Heart right ventricle (tissue), 16 donors: ENCODE measurements at regions not wholly inside any gene's neighbourhood (a gene's known extent, or its start where the extent isn't known, plus 50 kb on each side); places are given as distances from the start of the nearest gene placed in this dataset.

Experiments
- ATAC-seq, 8 donors: fragments of 200-7000 bp; cut with Tn5 transposase; one replicate each; pipeline ENCODE4 v1.9.1; 2020; ENCODE audit warnings: mild to moderate bottlenecking in 8 of 8, moderate library complexity in 8 of 8, moderate number of reproducible peaks in 1 of 8
- DNase-seq, 2 donors: peaks; one replicate each; pipeline ENCODE4 v3.0.0-alpha.2; 2020
- H3K27ac ChIP-seq, 10 donors: fragments of 200-600 bp; sonication (generic) in 2 of 10; one replicate each; pipeline versions ENCODE4 v1.5.0 to v1.8.0; 2020 to 2022; ENCODE audit warnings: mild to moderate bottlenecking in 3 of 10
- H3K27me3 ChIP-seq, 7 donors: fragments of 200-600 bp; one replicate each; pipeline ENCODE4 v1.8.0; 2021 to 2022; ENCODE audit warnings: mild to moderate bottlenecking in 2 of 7
- H3K36me3 ChIP-seq, 9 donors: fragments of 200-600 bp; sonication (generic) in 1 of 9; one replicate each; pipeline versions ENCODE4 v1.5.0 to v1.8.0; 2020 to 2022; ENCODE audit warnings: mild to moderate bottlenecking in 2 of 9
- H3K4me1 ChIP-seq, 9 donors: fragments of 200-600 bp; sonication (generic) in 1 of 9; one replicate each; pipeline versions ENCODE4 v1.5.0 to v1.8.0; 2020 to 2022; ENCODE audit warnings: mild to moderate bottlenecking in 4 of 9
- H3K4me3 ChIP-seq, 10 donors: fragments of 200-600 bp; sonication (generic) in 2 of 10; one replicate each; pipeline versions ENCODE4 v1.5.0 to v1.8.0; 2020 to 2022; ENCODE audit warnings: mild to moderate bottlenecking in 7 of 10, moderate library complexity in 2 of 10
- H3K9me3 ChIP-seq, 11 donors: fragments of 200-600 bp in 10 of 11; sonication (generic) in 2 of 11; one replicate each; pipeline versions ENCODE4 v1.5.0 to v1.8.0; 2013 to 2022; ENCODE audit warnings: mild to moderate bottlenecking in 2 of 11, control low read depth in 1 of 11, moderate library complexity in 1 of 11
- WGBS, 2 donors: extraction: QIAGEN DNeasy Blood & Tissue Kit; methylation state at CpG; one replicate each; pipeline ENCODE4 v1.1.7; 2013; ENCODE audit warnings: inconsistent platforms in 1 of 2; 5-methylcytosine and 5-hydroxymethylcytosine counted together
- intact Hi-C, 10 donors: fragments of 100-400 bp; cut with DNase I; formaldehyde crosslinking; loops; one replicate each; pipeline versions ENCODE4 v1.11.1 to v1.14.2; 2022
- TF ChIP-seq, protein P1 (sequence below), 9 donors: fragments of 200-600 bp; sonication (generic) in 2 of 9; IDR thresholded peaks; one replicate each; pipeline versions ENCODE4 v1.5.0 to v1.8.0; 2021 to 2022; ENCODE audit warnings: antibody characterized with exemption in 9 of 9, mild to moderate bottlenecking in 5 of 9, moderate library complexity in 1 of 9
- donor health status: Arrhythmogenic right ventricular cardiomyopathy.
- donor health status: ischemic (EF 13 %, LVEDD 7.1; RV severe dilation, severe dysfunction).
- donor health status: healthy with polysubstance abuse.
- donor health status: DM: no; HTN: yes; CAD: no.
- donor health status: DM: no; HTN: no; CAD: no.
- donor health status: ischemic (EF 25% LVEDD 6.9; RV normal size, moderate dysfunction).
- donor health status: ischemic (EF 25% LVEDD 5.7; RV mildly dilated, moderate dysfunction).
- donor health status: healthy.
- donor health status: DM: yes; HTN: yes; CAD: no.
- donor health status: Ischemic cardiomyopathy.
- donor health status: ischemic (EF 35%, LVEDD 5.7; RV mildly dilated, moderate dysfunction).
- donor health status: nonischemic (EF 11% LVEDD 7.7; RV severe dilation, severe dysfunction).
- donor health status: DM: yes; HTN: yes; CAD: no.
- donor health status: PGD.
- donor health status: ischemic (EF 29% LVEDD 5.4; RV normal size, mild dysfunction).
- donor health status: nonischemic (EF 23%, LVEDD 6.1; RV moderate dilation, normal function).

DNA sequence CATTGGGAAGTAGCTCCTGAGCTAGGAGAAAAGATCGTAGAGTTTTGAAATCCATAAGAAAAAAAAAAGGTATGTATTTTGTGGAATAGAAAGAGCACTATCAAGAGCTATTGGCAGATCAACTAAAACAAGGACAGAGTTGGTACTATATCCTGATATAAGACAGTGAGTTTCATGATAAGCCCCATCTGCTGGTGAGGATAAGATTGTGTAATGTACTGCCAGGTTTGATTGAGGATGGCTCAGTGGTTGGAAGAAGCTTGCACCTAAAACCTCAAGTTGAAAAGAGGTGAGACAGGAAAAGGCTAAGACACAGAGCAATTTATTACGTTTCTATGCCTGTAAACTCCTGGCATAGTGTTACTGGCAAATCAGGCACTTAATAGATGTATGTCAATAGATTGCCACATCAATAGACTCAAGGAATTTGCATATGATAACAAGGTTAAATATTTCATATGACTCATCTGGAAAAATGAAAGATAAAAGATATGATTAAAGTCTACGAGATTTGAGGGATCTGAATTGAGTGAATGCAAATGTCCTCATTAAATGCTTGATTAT is 525.6 kb downstream of the FLRT2 start:
- no peaks in the 10 kb centered on the region for H3K4me1 ChIP-seq
- 54 to 63% methylated on average over 3 of the region's 3 CpGs for WGBS, 2 donors

DNA sequence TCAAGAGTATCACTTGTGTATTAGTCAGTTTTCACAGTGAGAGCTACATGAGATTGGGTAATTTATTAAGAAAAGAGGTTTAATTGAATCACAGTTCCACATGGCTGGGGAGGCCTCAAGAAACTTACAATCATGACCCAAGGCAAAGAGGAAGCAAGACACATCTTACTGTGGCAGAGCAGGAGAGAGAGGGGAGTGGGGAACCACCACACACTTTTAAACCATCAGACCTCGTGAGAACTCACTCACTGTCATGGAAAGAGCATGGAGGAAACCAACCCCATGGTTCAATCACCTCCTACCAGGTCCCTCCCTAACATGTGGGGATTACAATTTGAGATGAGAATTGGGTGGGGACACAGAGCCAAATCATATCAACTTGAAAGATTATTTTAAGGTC is 522.9 kb downstream of the FLRT2 start:
- TF ChIP-seq, protein P1, sequence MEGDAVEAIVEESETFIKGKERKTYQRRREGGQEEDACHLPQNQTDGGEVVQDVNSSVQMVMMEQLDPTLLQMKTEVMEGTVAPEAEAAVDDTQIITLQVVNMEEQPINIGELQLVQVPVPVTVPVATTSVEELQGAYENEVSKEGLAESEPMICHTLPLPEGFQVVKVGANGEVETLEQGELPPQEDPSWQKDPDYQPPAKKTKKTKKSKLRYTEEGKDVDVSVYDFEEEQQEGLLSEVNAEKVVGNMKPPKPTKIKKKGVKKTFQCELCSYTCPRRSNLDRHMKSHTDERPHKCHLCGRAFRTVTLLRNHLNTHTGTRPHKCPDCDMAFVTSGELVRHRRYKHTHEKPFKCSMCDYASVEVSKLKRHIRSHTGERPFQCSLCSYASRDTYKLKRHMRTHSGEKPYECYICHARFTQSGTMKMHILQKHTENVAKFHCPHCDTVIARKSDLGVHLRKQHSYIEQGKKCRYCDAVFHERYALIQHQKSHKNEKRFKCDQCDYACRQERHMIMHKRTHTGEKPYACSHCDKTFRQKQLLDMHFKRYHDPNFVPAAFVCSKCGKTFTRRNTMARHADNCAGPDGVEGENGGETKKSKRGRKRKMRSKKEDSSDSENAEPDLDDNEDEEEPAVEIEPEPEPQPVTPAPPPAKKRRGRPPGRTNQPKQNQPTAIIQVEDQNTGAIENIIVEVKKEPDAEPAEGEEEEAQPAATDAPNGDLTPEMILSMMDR (IDR thresholded peaks at IDR 0.05): no peak

More for the DNA sequence above, 525.6 kb downstream of the FLRT2 start:
- Histone ChIP-seq H3K27ac (no peak overlapping the region), H3K4me3 (no peak overlapping the region), H3K36me3 (no peaks in the 10 kb centered on the region), H3K27me3 (peaks cover 0 to 2% (median 0%) of the 10 kb centered on the region in 7 donors), H3K9me3 (no peaks in the 10 kb centered on the region)
- ATAC-seq (no peak), DNase-seq (no peak)
- intact Hi-C loops: no loop called here
- TF ChIP-seq, protein P1 (IDR thresholded peaks at IDR 0.05): no peak

DNA sequence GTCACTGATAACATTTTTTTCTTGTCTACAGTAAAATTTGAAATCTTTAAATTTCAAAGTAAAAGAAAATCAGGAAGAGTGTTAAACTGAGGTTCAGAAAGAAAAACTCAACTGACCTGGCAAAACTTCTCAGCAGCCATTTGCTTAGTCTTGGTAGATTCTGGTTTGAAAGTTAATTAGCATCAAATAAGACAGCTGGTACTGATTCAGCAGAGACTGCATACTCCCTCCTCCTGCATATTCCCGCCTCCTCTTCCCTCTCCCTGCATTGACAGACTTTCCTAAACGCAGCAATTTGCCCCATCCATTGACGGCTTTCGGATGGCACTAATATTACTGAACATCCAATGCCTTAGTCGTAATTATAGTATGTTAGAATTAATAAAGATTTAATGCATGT is 520.8 kb downstream of the FLRT2 start:
- Histone ChIP-seq H3K4me3 (no peak overlapping the region), H3K27me3 (no peaks in the 10 kb centered on the region), H3K4me1 (no peaks in the 10 kb centered on the region), H3K27ac (no peak overlapping the region), H3K36me3 (no peaks in the 10 kb centered on the region), H3K9me3 (peaks cover 0 to 4% (median 0%) of the 10 kb centered on the region in 11 donors)
- DNase-seq (no peak), ATAC-seq (no peak)
- 89 to 93% methylated on average over 5 of the region's 5 CpGs for WGBS, 2 donors
- TF ChIP-seq, protein P1 (IDR thresholded peaks at IDR 0.05): no peak
- intact Hi-C loops: no loop called here

More for the DNA sequence above, 522.9 kb downstream of the FLRT2 start:
- no peak for ATAC-seq
- Histone ChIP-seq H3K4me1 (no peaks in the 10 kb centered on the region), H3K36me3 (no peaks in the 10 kb centered on the region), H3K9me3 (no peaks in the 10 kb centered on the region), H3K4me3 (no peak overlapping the region), H3K27me3 (no peaks in the 10 kb centered on the region), H3K27ac (no peak overlapping the region)
- no peak for DNase-seq
- intact Hi-C loops: no loop called here
- 72 to 88% methylated on average over 1 of the region's 1 CpG for WGBS, 2 donors

DNA sequence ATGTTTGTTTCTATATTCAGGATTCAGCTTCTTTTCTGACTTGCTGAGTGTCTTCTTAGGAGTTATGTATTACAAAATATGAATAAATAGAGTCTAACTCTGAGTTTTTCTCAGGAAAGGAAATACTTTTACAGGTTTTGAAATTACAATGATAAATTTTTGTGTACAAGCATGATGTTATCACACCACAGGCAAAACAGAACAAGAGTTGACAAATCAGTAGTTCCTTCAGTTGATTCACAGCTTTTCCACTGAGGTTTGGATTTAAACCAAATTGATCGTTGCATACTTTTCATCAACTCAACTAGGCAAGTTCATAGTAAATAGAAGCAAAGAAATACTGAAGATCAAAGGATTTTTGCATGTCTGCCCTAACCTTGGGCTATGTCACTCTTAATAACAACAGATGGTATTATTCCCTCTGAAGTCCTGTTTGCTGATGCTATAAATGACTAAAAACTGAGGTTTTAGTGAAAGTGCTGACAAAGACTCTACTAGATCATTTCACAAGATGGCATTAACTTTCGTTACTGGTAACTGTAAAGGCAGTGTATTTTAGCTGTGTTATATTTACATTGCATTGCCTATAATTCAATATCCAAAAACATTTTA is 520.2 kb downstream of the FLRT2 start:
- 70 to 81% methylated on average over 2 of the region's 2 CpGs for WGBS, 2 donors
- Histone ChIP-seq H3K36me3 (no peaks in the 10 kb centered on the region), H3K27me3 (no peaks in the 10 kb centered on the region), H3K4me3 (no peak overlapping the region), H3K9me3 (peaks cover 0 to 6% (median 0%) of the 10 kb centered on the region in 11 donors), H3K27ac (no peak overlapping the region), H3K4me1 (no peaks in the 10 kb centered on the region)
- DNase-seq (no peak), ATAC-seq (no peak)
- TF ChIP-seq, protein P1 (IDR thresholded peaks at IDR 0.05): no peak
- intact Hi-C loops: no loop called here
